ENCODE measurements at regions not wholly inside any gene's neighbourhood (a gene's known extent, or its start where the extent isn't known, plus 50 kb on each side); places are given as distances from the start of the nearest gene placed in this dataset.

GRCh38 chr4:186825069-186825468, 101.4 kb upstream of the FAT1 start (continued):
- TF ChIP-seq HNF1A (IDR thresholded peaks at IDR 0.05; ENCODE audit: low read depth) (0 out of 2 replicates have a peak, but pooled peaks have one; percentile 45), HNF1A (CRISPR knock-in tag; IDR thresholded peaks at IDR 0.05; ENCODE audit: borderline replicate concordance) (no peak), ZGPAT (CRISPR knock-in tag; IDR thresholded peaks at IDR 0.05) (peak; percentile 54; the same call in 1 of the 2 replicates), HOMEZ (CRISPR knock-in tag; IDR thresholded peaks at IDR 0.05; ENCODE audit: low read depth) (peak; percentile 95), ONECUT2 (CRISPR knock-in tag; IDR thresholded peaks at IDR 0.05) (peak; percentile 88), PAXIP1 (CRISPR knock-in tag; conservative IDR thresholded peaks at IDR 0.05) (peak; percentile 52), ELF3 (CRISPR knock-in tag; IDR thresholded peaks at IDR 0.05) (peak; percentile 63; the same call in 1 of the 2 replicates), MED1 (CRISPR knock-in tag; IDR thresholded peaks at IDR 0.05) (peak; percentile 70), MBNL3 (CRISPR knock-in tag; conservative IDR thresholded peaks at IDR 0.05) (no peak), RXRB (CRISPR knock-in tag; IDR thresholded peaks at IDR 0.05; ENCODE audit: borderline replicate concordance) (peak; percentile 69; the same call in 1 of the 2 replicates), ZNF644 (CRISPR knock-in tag; IDR thresholded peaks at IDR 0.05; ENCODE audit: low read depth) (0 out of 2 replicates have a peak, but pooled peaks have one; percentile 24), ZSCAN9 (CRISPR knock-in tag; IDR thresholded peaks at IDR 0.05; ENCODE audit: borderline replicate concordance) (0 out of 2 replicates have a peak, but pooled peaks have one; percentile 40), HNF4A (CRISPR knock-in tag; IDR thresholded peaks at IDR 0.05) (peak; percentile 55; the same call in 1 of the 2 replicates), TEF (CRISPR knock-in tag; IDR thresholded peaks at IDR 0.05) (no peak), KAT2B (IDR thresholded peaks at IDR 0.05; ENCODE audit: borderline replicate concordance, low read depth, low read length) (peak; percentile 39; the same call in 1 of the 2 replicates), ZNF503 (CRISPR knock-in tag; IDR thresholded peaks at IDR 0.05) (peak; percentile 67; the same call in 1 of the 2 replicates), ZNF143 (CRISPR knock-in tag; IDR thresholded peaks at IDR 0.05) (no peak)
